Gastroesophageal sphincter (tissue), 3 donors: ENCODE measurements at regions not wholly inside any gene's neighbourhood (a gene's known extent, or its start where the extent isn't known, plus 50 kb on each side); places are given as distances from the start of the nearest gene placed in this dataset.

Experiments
- CTCF ChIP-seq, 4 experiments: fragments of 200-600 bp in 2 of 4; fragments of 450-650 bp in 2 of 4; sonication (generic) in 1 of 4; IDR thresholded peaks; one replicate each; pipeline ENCODE4 v1.5.1; 2017 to 2019; ENCODE audit warnings: antibody characterized with exemption in 4 of 4, mild to moderate bottlenecking in 2 of 4, moderate library complexity in 2 of 4
- EP300 ChIP-seq: sonication (generic); formaldehyde crosslinking; IDR thresholded peaks from one replicate; pipeline ENCODE4 v1.6.1; 2017; ENCODE audit warnings: antibody characterized with exemption, mild to moderate bottlenecking
- POLR2A ChIP-seq, 2 donors: fragments of 450-650 bp; IDR thresholded peaks; one replicate each; pipeline ENCODE4 v1.6.1; 2017; ENCODE audit warnings: antibody characterized with exemption in 2 of 2, mild to moderate bottlenecking in 2 of 2, moderate library complexity in 1 of 2
- POLR2AphosphoS5 ChIP-seq: sonication (generic); formaldehyde crosslinking; IDR thresholded peaks from one replicate; pipeline ENCODE4 v1.6.1; 2017; ENCODE audit warnings: antibody characterized with exemption

GRCh38 chr2:204036706-204037105 lies 100.1 kb downstream of the ICOS start:
- TF ChIP-seq CTCF (IDR thresholded peaks at IDR 0.05) (no peak), POLR2AphosphoS5 (no peak), POLR2A (IDR thresholded peaks at IDR 0.05) (no peak), EP300 (no peak)
